Forelimb muscle (tissue), 1 donor: ENCODE measurements at regions not wholly inside any gene's neighbourhood (a gene's known extent, or its start where the extent isn't known, plus 50 kb on each side); places are given as distances from the start of the nearest gene placed in this dataset.
"Not testable (repeated sequence)": the region's sequence is repeated elsewhere in the genome, so short reads cannot be mapped to it uniquely, and the experiment has no call there.

Source experiments
- DNase-seq: peaks from one replicate; pipeline ENCODE4 v3.0.0-alpha.2; 2013; ENCODE audit warnings: low read depth

DNA sequence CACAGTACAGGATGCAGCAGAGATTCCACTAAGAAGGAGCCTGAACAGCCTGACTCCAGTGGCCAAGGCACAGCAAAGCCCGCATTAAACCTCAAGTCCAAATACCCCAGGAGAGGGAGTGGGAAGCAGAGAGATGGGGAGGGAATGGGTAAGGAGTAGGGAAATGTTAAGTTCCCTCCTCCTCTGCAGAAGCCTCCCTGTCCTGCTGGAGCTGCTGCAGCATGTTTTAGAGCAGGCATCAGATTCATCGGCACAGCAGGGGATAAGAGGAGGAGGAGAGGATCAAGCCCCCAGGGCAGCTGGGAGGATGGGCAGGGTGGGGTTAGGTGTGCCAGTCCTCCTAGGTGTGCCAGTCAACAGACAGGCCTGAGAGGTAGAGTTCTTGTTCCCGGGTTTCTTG is 709.7 kb downstream of the PTPRU start:
- no peak for DNase-seq

DNA sequence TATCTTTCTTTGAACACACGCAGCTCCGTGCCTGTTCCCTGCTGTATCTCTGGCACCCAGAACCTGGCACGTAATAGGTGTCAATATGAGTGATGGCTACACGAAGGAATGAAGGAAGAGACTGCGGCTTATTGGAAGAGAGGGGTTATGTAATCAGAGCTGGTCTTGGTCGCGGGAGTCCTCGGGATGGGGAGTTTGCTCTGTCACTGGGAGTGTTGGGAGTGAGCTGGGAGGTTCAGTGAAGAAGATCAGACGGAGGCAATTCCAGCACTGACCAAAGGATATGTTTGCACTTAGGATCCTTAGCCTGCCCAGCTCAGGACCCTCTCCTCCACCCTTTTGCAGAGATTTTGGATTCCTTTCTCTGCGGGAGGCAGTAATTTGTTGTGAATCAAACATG is 709.1 kb downstream of the PTPRU start:
- DNase-seq = no peak

DNA sequence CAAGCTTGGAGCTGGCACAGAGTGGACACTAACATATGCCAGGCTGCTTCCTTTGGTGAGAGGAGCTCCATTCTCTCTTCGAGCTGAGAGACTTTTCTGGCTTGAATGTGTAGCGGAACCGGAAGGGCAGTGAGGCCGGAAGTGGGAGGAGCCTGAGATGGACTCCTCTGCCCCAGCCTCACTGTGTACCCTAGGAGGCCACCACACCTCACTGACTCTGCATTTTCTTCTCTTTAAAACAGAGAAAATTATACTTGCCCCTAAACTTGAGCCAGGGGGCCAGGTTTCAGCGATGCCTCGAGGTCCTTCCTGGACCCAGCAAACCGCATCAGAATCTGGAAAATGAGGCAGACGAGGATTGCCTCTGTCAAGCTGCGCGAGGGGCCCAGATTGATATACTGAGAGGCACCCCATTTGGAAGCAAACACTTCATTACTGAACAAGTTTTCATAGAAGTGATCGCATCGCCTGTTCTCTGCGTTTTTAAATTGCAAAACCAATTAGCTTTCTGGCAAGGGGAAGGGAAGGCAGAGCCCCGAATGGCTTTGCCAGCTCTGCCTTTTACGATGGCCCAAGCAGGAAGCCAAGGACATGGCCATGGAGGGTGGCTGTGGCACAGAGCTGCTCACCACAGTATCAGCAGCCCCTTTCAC is 708.1 kb downstream of the PTPRU start:
- DNase-seq = no peak

DNA sequence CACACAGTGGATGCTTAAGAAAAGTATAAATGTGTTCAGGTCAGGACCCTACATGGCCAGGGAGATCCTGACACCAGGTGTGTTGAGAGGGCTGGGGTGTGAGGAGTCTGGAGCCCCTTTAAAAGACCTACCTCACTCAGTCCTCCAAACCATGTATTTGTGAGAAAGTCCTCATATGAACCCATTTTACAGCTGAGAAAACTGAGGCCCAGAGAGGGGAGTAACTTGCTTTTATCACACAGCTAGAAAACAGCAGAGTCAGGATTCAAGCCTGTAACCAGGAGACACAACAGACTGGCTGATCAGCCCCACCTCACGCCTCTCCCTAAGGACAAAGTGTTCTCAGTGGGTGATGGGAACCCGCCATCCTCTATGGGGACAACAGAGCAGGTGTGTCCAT is 706.7 kb downstream of the PTPRU start:
- DNase-seq = no peak

DNA sequence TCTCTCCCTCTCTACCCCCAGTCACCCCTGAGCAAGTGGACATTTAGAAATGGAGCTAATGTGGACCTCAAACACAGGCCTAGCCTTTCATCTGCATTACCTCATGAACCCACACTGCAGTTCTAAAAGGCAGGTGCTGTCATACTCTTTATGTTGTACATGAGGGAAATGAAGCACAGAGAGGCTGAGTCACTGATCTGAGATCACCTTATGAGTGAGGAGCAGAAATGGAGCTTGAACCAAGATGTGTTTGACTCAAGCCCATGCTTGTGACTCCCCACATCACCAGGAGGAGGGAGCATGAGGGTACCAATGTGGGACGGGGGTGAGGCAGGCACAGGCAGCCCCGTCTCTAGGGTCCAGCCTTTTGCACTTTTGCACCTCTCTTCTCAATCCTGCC is 702.8 kb downstream of the PTPRU start:
- no peak for DNase-seq

DNA sequence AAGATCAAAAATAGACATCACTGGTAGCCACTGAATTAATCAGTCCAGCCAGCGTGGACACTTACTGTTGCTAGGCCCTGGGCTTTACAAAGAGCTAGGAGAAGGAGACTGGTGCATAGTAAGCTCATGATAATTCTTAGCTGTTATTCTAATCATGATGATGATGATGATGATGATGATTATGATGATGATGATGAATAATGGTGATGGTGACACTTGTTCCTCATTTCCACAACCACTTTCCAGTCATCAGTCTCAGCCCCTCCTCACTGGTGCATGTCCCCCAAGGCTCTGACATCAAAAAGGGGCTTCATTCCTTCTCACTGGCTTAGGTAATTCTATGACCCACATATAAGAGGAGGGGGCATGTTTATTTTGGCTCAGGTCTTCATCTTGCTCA is 701.0 kb downstream of the PTPRU start:
- no peak for DNase-seq

DNA sequence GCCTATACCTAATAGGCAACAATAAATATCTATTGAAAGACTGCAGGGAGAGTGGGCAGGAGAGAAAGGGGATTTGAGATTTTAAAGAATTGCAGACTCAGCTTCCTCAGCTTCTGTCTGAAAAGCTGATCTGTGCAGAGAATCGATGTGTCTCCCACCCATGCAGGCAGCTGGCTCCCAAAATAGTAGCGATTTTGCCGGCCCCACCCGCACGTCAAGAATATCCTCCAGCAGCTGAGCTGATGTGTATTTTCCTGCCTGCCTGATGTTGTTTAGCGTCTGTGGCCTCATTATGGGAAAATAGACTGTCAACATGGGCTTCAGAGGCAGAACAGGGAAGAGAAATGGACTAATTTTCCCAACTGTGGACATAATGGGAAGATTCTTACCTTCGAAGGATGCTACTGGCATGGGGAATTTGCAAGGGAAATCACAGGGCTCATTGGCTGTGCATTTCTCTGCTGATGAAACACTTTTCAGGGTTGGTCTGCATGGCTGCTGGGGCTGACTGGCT is 699.8 kb downstream of the PTPRU start:
- no peak for DNase-seq

DNA sequence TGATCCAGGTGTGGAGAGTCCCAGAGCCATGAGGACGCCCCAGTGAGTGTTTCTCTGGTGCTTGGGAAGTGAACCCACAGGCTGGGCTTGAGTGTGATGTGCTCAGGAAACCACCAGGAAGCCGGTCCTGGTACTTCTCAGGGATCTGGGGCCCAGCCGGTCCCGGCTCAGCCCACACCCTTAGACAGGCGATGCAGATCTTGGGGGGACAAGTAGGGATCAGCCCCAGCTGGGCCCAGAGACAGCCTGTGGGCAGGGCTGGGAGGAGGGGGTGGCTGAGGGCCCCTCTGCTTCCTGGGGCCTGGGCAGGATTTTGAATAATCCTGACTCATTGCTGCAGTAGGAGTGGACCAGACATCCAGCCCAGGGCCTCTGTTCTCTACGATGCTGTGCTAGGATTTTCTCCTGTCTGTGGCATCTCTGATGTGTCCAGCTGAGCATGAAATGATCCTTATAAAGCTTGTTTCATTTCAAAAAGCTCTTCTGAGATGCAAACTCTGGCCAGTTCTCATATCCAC is 698.0 kb downstream of the PTPRU start:
- no peak for DNase-seq

DNA sequence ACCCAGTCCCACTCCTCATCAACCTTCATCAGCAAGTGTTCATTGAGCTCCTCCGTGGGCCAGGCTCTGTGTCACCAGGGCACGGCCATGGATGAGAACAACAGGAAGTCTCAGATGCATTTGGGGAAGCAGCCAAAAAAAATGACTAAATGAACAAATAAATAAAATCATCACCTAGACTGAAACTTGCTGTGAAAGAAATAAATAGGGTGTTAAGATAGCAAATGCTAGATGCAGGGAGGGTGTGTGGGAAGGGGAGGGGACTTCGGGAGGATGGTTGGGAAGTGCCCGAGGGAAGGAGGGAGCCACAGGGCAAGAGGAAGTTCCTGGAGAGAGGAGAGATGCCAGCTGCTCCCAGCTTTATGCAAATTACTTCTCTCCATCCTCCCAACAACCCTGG is 696.7 kb downstream of the PTPRU start:
- DNase-seq = no peak

DNA sequence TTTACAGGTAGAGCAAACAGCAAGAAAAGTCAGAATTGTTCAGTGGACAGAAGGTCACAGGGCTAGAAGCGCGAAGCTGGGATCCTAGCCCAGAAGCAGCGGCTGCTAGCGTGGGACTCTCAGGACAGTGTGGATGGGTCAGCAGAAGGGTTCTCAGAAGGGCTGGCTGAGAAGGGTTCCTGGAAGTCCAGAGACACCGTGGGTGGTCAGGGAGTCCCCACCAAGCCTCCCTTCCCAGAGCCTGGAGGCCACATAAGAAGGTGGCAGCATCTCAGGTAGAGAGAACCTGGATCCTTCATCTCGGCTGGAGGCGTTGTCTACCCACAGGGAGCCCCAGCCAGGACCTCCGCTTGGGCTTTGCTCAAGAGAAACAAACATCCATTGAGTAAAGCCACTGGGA is 696.3 kb downstream of the PTPRU start:
- DNase-seq = no peak

DNA sequence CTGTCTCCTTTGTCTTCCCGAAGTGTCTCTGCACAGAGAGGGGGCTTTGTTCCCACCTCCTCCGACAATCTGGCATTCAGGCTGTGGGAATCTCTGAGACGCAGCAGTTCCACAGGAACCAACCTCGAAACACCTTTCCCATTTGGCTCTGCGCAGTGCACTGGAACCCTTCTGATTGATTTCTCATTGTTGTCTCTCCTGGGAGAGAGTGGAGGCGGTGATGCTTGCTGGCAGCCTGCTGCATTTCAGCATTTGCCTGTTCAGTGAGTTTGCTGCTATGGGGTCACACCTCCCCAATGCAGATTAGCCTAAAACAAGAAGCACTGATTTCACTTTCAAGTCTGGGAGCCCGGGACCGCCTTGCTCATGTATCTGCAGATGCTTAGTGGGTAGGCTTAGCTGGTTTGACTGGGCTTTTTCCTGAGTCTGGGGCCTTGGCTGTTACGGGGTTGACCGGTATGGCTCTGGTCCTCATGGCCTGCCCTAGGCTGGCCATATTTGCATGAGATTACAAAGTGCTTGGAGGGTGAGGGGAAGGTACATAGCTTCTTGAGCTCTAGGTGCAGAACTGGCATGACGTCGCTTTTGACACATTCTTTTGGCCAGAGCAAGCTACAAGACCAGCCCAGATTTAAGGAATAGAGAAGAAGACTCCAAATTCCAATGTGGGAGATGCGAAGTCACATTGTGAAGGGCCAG is 695.3 kb downstream of the PTPRU start:
- DNase-seq = no peak

DNA sequence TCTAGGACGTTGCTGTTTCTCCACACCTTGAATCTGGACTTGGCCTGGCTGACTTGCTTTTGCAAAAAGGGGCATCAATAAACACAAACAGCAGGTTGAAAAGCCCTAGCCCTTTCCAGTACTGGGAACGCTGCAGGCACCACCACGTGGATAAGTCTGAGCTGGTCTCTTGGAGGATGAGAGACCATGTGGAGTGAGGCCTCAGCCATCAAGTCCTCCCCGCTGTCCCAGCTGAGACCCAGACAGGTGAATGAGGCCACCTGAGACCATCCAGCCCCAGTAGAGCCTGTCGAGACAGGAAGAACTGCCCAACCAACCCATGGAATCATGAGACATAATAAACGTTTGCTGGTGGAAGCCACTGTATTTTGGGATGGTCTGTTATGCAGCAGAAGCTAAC is 688.7 kb downstream of the PTPRU start:
- no peak for DNase-seq

DNA sequence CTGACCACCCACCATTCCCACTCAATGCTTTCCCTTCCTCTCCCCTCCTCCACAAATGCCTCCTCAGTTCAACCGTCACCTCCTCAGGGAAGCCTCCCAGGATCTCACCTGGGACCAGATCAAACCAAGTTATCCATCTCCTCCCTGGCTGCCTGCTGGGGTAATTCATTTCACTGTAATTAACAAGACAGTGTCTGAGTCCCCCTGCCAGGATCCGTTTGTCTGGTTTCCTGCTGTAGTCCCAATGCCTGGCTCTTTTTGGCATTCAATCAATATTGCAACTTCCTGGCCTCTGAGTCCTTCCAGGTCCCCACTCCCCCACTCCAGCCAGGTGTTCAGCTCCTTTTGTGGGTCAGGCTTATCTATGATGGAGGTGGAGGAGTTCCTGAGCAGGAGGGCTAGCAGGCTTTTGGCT is 687.7 kb downstream of the PTPRU start:
- no peak for DNase-seq

DNA sequence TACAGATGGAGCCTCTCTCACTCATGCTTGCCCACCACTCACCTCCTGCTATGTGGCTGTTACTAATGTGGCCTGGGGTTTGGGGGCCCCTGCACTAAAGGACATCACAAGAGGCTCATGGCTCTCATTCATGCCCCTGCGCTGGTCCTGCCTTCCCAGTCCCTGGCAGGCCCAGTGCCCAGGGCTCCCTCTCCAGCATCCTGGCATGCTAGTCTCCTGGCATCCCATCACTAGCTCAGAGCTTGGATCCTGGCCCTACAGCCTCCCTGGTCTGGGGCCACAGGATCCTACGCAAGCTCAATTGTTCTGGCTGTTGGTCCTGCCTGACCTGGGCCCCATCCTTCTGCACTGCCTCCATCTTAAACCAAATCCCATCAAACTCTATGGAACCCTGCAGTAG is 685.4 kb downstream of the PTPRU start:
- no peak for DNase-seq

DNA sequence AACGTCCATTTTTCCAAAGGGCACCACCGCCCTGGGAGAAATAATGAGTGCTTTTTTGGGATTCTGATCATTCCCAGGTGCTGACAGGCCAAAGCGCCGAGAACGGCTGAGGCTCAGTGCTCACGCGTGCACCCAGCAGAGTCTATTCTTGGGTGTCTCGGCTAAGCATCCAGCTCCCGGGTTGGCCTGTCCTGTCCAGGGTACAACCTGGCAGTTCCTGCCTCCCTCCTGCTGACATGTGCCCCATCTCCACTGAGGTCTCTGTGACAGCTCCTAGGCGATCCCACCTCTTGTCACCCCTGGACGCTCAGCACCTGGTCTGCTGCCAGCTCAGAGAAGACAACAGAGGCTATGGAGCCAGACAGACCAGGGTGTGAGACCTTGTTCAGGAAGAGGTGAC is 684.5 kb downstream of the PTPRU start:
- no peak for DNase-seq

DNA sequence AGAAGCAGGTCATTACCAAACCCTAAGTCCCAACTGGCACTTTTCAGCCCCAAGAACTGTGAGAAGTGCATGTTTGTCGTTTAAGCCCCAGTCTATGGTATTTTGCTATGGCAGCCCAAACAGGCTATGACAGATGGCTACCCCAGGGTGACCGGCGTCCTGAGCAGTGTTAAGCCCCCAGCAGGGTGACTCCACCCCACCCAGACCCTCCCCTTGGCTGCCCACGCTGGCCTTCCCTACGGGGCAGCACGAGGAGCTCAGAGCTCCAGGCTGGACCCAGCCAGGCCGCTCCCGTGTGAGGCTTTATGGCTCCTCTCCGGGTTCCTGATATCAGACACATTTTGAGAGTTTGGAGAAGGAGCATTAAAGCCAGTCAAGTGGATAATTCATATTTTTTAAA is 684.0 kb downstream of the PTPRU start:
- no peak for DNase-seq

DNA sequence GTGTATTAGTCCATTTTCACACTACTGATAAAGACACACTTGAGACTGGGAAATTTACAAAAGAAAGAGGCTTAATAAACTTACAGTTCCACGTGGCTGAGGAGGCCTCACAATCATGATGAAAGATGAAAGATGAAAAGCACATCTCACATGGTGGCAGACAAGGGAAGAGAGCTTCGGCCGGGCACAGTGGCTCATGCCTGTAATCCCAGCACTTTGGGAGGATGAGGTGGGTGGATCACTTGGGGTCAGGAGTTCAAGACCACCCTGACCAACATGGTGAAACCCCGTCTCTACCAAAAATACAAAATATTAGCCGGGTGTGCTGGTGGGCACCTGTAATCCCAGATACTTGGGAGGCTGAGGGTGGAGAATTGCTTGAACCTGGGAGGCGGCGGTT is 682.7 kb downstream of the PTPRU start:
- DNase-seq = not testable (repeated sequence)

DNA sequence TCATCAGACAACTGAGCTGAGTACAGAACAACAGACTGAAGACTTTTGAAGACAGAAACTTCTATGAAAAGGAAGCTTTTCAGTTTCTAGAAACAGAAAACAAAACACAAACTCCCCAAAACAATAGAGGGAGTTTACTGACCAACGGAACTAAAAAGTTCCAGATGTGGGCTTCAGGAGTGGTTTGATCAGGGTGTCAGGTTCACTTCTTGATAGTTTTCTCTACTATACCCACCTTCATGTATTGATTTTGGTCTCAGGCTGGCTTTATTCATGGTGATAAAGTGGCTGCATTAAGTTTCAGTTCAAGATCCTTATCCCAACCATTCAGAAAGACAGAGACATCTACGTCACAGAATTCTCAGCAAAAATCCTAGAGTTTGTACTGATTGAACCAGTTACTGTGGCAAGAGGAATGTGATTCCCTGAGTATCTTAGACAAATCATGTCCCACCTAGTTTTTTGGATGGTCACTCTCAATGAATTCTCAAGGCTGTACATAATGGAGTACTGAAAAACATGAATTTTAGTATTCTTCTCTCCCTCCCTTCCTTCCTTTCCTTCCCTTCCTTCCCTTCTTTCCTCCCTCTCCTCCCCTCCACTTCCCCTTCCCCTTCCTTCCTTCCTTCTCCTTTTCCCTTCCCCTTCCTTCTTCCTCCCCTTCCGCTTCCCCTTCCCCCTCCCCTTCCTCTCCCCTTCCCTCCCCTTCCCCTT is 680.5 kb downstream of the PTPRU start:
- DNase-seq = no peak

DNA sequence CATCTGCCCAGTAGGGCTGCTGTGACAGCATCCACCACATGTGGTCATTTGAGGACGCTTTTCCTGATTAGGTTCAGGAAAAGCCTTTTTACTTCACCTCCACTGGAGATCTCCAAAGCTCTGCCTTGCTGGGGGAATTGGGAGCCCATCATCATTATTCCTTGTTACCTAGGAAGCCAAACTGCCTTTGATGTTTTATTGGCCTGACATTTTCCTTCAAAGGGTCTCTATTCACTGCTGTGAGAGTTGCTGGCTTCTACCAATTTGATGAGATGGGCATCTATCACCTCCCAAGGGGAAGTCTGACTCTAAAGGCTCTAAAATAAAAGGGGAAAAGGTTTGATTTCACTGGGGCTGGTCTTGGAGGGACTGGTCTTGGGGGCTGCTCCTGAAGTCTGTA is 678.6 kb downstream of the PTPRU start:
- DNase-seq = no peak

DNA sequence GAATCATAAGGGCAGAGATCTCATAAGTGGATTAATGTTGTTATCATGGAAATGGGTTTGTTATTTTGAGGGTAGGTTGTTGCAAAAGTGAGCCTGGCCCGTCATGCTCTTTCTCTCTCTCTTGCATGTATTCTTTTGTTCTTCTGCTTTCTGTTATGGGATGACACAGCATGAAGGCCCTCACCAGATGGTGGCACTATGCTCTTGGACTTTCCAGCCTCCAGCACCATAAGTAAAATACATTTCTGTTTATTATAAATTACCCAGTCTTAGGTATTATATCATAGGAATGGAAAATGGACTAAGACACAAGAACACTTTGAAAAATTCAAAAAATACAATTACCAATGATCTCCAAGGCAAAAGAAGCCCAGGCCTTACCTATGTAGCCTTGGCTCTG is 676.1 kb downstream of the PTPRU start:
- no peak for DNase-seq

DNA sequence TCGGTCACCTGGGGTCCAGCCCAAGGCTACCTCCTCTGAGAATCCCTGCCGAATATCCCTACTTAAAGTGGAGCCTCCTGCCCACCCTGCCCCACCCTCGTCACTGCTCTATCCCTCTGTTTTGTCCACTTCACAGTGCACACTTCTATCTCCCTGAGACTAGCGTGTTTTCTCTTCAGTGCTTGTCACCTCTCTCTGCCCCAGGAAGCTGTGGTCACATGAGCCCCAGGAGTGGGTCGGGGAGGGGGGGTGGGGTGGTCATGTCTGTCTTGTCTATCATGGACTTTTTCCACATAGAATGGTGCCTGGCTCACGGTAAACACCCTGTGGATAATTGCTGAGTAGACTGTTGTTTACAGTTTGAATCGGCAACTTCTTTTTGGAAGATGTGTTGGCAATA is 673.6 kb downstream of the PTPRU start:
- DNase-seq = no peak

DNA sequence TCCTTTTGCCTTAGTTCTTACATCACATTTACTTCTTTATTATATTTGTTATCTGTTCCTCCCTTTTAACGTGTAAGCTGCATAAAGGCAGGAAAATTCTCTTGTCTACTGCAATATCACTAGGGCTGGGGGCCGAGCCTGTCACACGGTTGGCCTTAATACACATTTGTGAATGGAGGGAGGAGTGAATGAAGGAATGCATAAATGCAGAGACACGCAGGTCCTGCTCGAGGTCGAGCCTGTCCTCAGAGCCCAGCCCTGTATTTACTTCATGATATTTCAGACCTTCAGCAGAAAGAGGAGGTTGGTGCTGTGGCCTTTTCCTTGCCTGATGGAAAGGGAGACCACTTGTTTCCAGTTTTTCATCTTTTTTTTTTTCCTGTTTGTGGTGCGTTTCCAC is 671.3 kb downstream of the PTPRU start:
- no peak for DNase-seq

DNA sequence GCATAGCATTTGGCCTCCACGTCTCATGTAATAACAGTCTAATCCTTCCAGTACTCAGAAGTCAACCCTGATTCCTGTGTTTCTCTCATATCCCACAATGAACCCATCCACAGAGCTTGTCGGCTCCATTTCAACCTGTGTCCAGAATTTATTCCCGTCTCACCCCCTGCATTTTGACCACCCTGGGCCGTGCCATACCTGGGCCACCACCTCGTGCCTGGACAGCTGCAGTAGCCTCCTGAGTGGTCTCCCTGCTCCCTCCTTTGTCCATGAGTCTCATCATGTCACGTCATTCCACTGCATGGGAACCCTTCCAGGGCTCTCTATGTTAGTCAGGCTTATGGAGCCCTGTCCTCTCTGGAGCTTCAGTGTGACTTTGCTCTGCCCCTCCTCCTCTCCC is 670.6 kb downstream of the PTPRU start:
- no peak for DNase-seq
